Adrenal gland (tissue), 5 donors: ENCODE measurements at regions not wholly inside any gene's neighbourhood (a gene's known extent, or its start where the extent isn't known, plus 50 kb on each side); places are given as distances from the start of the nearest gene placed in this dataset.

Experiments
- POLR2A ChIP-seq, 2 donors: fragments of 450-650 bp; IDR thresholded peaks; one replicate each; pipeline ENCODE4 v1.6.1; 2017; ENCODE audit warnings: antibody characterized with exemption in 2 of 2, mild to moderate bottlenecking in 2 of 2, moderate library complexity in 1 of 2
- TF ChIP-seq, protein P1 (sequence below), 6 experiments: fragments of 450-650 bp in 4 of 6; fragments of 200-600 bp in 2 of 6; sonication (generic) in 1 of 6; IDR thresholded peaks; 1 replicate in 5 of 6; 2 replicates in 1 of 6; pipeline versions ENCODE4 v1.5.1 to v1.8.0; 2016 to 2021; ENCODE audit warnings: antibody characterized with exemption in 6 of 6, mild to moderate bottlenecking in 2 of 6, moderate library complexity in 1 of 6
- donor health status: DM: no; HTN: no; CAD: no.

- TF ChIP-seq, protein P1, sequence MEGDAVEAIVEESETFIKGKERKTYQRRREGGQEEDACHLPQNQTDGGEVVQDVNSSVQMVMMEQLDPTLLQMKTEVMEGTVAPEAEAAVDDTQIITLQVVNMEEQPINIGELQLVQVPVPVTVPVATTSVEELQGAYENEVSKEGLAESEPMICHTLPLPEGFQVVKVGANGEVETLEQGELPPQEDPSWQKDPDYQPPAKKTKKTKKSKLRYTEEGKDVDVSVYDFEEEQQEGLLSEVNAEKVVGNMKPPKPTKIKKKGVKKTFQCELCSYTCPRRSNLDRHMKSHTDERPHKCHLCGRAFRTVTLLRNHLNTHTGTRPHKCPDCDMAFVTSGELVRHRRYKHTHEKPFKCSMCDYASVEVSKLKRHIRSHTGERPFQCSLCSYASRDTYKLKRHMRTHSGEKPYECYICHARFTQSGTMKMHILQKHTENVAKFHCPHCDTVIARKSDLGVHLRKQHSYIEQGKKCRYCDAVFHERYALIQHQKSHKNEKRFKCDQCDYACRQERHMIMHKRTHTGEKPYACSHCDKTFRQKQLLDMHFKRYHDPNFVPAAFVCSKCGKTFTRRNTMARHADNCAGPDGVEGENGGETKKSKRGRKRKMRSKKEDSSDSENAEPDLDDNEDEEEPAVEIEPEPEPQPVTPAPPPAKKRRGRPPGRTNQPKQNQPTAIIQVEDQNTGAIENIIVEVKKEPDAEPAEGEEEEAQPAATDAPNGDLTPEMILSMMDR (IDR thresholded peaks at IDR 0.05): no peak
- TF ChIP-seq POLR2A (IDR thresholded peaks at IDR 0.05): no peak
Measured at GRCh38 chr4:178672512-178672911, 1230.3 kb upstream of the AGA start.
